ENCODE measurements at regions not wholly inside any gene's neighbourhood (a gene's known extent, or its start where the extent isn't known, plus 50 kb on each side); places are given as distances from the start of the nearest gene placed in this dataset.

- ChIA-PET CTCF (no interaction called here), POLR2A (no interaction called here)
- no peak for TF ChIP-seq CTCF (IDR thresholded peaks at IDR 0.05; ENCODE audit: insufficient read depth, low read length, missing control alignments)
- no peak for DNase-seq (ENCODE audit: low read depth, low spot score)
- no peak overlapping the region for H3K4me3 ChIP-seq (ENCODE audit: low read depth, low read length)
Measured at GRCh38 chr16:35404273-35404672, 1944.9 kb downstream of the TP53TG3F start.

GRCh38 chr16:35405526-35405925, 1946.1 kb downstream of the TP53TG3F start:
- CTCF ChIA-PET, result no interaction called here
- H3K4me3 ChIP-seq (ENCODE audit: low read depth, low read length), result no peak overlapping the region
- no peak for DNase-seq (ENCODE audit: low read depth, low spot score)
- POLR2A ChIA-PET, result no interaction called here
- TF ChIP-seq CTCF (IDR thresholded peaks at IDR 0.05; ENCODE audit: insufficient read depth, low read length, missing control alignments), result no peak

GRCh38 chr16:35409503-35409902, 1950.1 kb downstream of the TP53TG3F start:
- DNase-seq (ENCODE audit: low read depth, low spot score), result no peak
- no peak for TF ChIP-seq CTCF (IDR thresholded peaks at IDR 0.05; ENCODE audit: insufficient read depth, low read length, missing control alignments)
- ChIA-PET POLR2A (no interaction called here), CTCF (no interaction called here)
- H3K4me3 ChIP-seq (ENCODE audit: low read depth, low read length), result no peak overlapping the region

GRCh38 chr16:35410438-35410837, 1951.0 kb downstream of the TP53TG3F start:
- POLR2A ChIA-PET, result no interaction called here
- DNase-seq (ENCODE audit: low read depth, low spot score), result no peak
- TF ChIP-seq CTCF (IDR thresholded peaks at IDR 0.05; ENCODE audit: insufficient read depth, low read length, missing control alignments), result no peak
- CTCF ChIA-PET, result no interaction called here
- no peak overlapping the region for H3K4me3 ChIP-seq (ENCODE audit: low read depth, low read length)

GRCh38 chr16:35411156-35411555, 1951.7 kb downstream of the TP53TG3F start:
- DNase-seq (ENCODE audit: low read depth, low spot score), result no peak
- TF ChIP-seq CTCF (IDR thresholded peaks at IDR 0.05; ENCODE audit: insufficient read depth, low read length, missing control alignments), result no peak
- H3K4me3 ChIP-seq (ENCODE audit: low read depth, low read length), result no peak overlapping the region
- ChIA-PET CTCF (no interaction called here), POLR2A (no interaction called here)

GRCh38 chr16:35414139-35414538, 1954.7 kb downstream of the TP53TG3F start:
- H3K4me3 ChIP-seq (ENCODE audit: low read depth, low read length), result no peak overlapping the region
- DNase-seq (ENCODE audit: low read depth, low spot score), result no peak
- no peak for TF ChIP-seq CTCF (IDR thresholded peaks at IDR 0.05; ENCODE audit: insufficient read depth, low read length, missing control alignments)
- CTCF ChIA-PET, result no interaction called here
- POLR2A ChIA-PET, result no interaction called here

All from AG04449 (cell line).